Neuronal stem cell (in vitro differentiated cells): ENCODE measurements at regions not wholly inside any gene's neighbourhood (a gene's known extent, or its start where the extent isn't known, plus 50 kb on each side); places are given as distances from the start of the nearest gene placed in this dataset.

ENCODE experiments used
- DNase-seq: peaks from one replicate; pipeline ENCODE4 v3.0.0-alpha.2; 2013; ENCODE audit warnings: low spot score
- H2AFZ ChIP-seq: one replicate; pipeline ENCODE4 v1.6.1; 2013; ENCODE audit warnings: mild to moderate bottlenecking, low read length, inconsistent platforms
- H2AK5ac ChIP-seq: 2 replicates; pipeline ENCODE4 v1.6.1; 2013; ENCODE audit warnings: low read depth, mild to moderate bottlenecking, inconsistent platforms, low read length, moderate library complexity, mixed read lengths
- H2BK120ac ChIP-seq: 2 replicates; pipeline ENCODE4 v1.6.1; 2013; ENCODE audit warnings: low read depth, mild to moderate bottlenecking, inconsistent platforms, low read length, moderate library complexity, mixed read lengths
- H2BK12ac ChIP-seq: one replicate; pipeline ENCODE4 v1.6.1; 2013; ENCODE audit warnings: low read length, inconsistent platforms
- H2BK15ac ChIP-seq: 2 replicates; pipeline ENCODE4 v1.6.1; 2013; ENCODE audit warnings: mild to moderate bottlenecking, low read length, inconsistent platforms, mixed read lengths
- H2BK5ac ChIP-seq: one replicate; pipeline ENCODE4 v1.6.1; 2013; ENCODE audit warnings: inconsistent platforms, mild to moderate bottlenecking, low read length, moderate library complexity
- H3K14ac ChIP-seq: one replicate; pipeline ENCODE4 v1.6.1; 2013; ENCODE audit warnings: low read length, inconsistent platforms
- H3K18ac ChIP-seq: 2 replicates; pipeline ENCODE4 v1.6.1; 2013; ENCODE audit warnings: low read length, inconsistent platforms
- H3K23ac ChIP-seq: 2 replicates; pipeline ENCODE4 v1.6.1; 2013; ENCODE audit warnings: low read depth, mild to moderate bottlenecking, mixed read lengths, low read length, inconsistent platforms; ENCODE audit not compliant: poor library complexity
- H3K27ac ChIP-seq: replicated peaks from 3 replicates; pipeline ENCODE4 v1.5.1; 2013; ENCODE audit warnings: low read length, inconsistent platforms
- H3K27me3 ChIP-seq, 3 experiments: 2 replicates each; pipeline ENCODE4 v1.6.1; 2013; ENCODE audit warnings: low read length in 3 of 3, mild to moderate bottlenecking in 2 of 3, inconsistent platforms in 1 of 3, low read depth in 1 of 3, mixed read lengths in 1 of 3, moderate library complexity in 1 of 3; ENCODE audit not compliant: control insufficient read depth in 3 of 3, insufficient read depth in 3 of 3
- H3K36me3 ChIP-seq, 2 donors: replicated peaks in 1 of 2; 2 replicates each; pipeline ENCODE4 v1.6.1; 2013; ENCODE audit warnings: low read length in 2 of 2; ENCODE audit not compliant: control insufficient read depth in 2 of 2, insufficient read depth in 2 of 2
- H3K4ac ChIP-seq: 2 replicates; pipeline ENCODE4 v1.6.1; 2013; ENCODE audit warnings: inconsistent platforms, mild to moderate bottlenecking, low read length, moderate library complexity
- H3K4me1 ChIP-seq, 2 donors: 1 replicate in 1 of 2; 2 replicates in 1 of 2; pipeline ENCODE4 v1.6.1; 2013; ENCODE audit warnings: low read length in 2 of 2, low read depth in 1 of 2; ENCODE audit not compliant: control insufficient read depth in 2 of 2, insufficient read depth in 1 of 2
- H3K4me2 ChIP-seq: one replicate; pipeline ENCODE4 v1.6.1; 2013; ENCODE audit warnings: mild to moderate bottlenecking, low read length, inconsistent platforms; ENCODE audit not compliant: insufficient read depth, poor library complexity, severe bottlenecking
- H3K4me3 ChIP-seq, 2 donors: 2 replicates each; pipeline ENCODE4 v1.5.1; 2013; ENCODE audit warnings: low read length in 2 of 2, mild to moderate bottlenecking in 2 of 2, inconsistent platforms in 1 of 2, moderate library complexity in 1 of 2
- H3K79me1 ChIP-seq: one replicate; pipeline ENCODE4 v1.6.1; 2013; ENCODE audit warnings: low read depth, mild to moderate bottlenecking, inconsistent platforms, low read length, moderate library complexity
- H3K9ac ChIP-seq: one replicate; pipeline ENCODE4 v1.6.1; 2013; ENCODE audit warnings: mild to moderate bottlenecking, low read depth, low read length, inconsistent platforms; ENCODE audit not compliant: poor library complexity
- H3K9me3 ChIP-seq, 2 donors: replicated peaks in 1 of 2; 2 replicates each; pipeline versions ENCODE3 to v1.6.1; 2013; ENCODE audit warnings: low read length in 2 of 2, mild to moderate bottlenecking in 2 of 2, inconsistent platforms in 1 of 2, low read depth in 1 of 2, mixed read lengths in 1 of 2, moderate library complexity in 1 of 2; ENCODE audit not compliant: control insufficient read depth in 2 of 2, insufficient read depth in 1 of 2
- H4K8ac ChIP-seq: one replicate; pipeline ENCODE4 v1.6.1; 2013; ENCODE audit warnings: low read depth, mild to moderate bottlenecking, inconsistent platforms, low read length, moderate library complexity
- H4K91ac ChIP-seq: one replicate; pipeline ENCODE4 v1.6.1; 2013; ENCODE audit warnings: low read length, low read depth, mild to moderate bottlenecking, inconsistent platforms; ENCODE audit not compliant: poor library complexity
- WGBS, 2 donors: extraction: QIAGEN DNeasy Blood & Tissue Kit; methylation state at CpG; one replicate each; pipeline ENCODE4 v1.1.7; 2013; ENCODE audit warnings: missing lambda C conversion rate in 2 of 2, mixed read lengths in 1 of 2; ENCODE audit not compliant: insufficient read length in 2 of 2, insufficient replicate concordance in 1 of 2; ENCODE audit errors: extremely low coverage in 2 of 2; 5-methylcytosine and 5-hydroxymethylcytosine counted together

DNA sequence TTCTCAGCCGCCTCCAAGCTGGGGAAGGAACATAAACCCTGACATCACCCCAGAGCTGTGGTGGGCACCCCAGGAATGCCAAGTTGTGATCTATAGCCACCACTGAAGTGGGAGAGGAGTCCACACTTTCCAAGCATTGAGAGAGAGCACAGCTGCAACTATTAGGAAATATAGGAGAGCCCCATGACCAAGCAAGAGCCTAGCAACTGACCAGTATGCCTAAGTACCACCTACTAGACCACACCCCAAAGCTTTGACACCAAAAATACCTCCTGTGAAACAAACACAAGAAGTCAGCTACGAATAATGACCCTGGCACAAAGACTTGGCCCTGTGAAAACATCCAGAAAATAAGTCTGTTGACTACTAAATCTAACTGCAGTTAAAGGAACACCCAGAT lies 804.1 kb upstream of the IGFBP3 start:
- H4K91ac ChIP-seq, result no peak overlapping the region
- no peak overlapping the region for H2BK12ac ChIP-seq
- no peak overlapping the region for H3K14ac ChIP-seq
- H2AFZ ChIP-seq, result no peak overlapping the region
- no peak overlapping the region for H3K27ac ChIP-seq
- no peaks in the 10 kb centered on the region for H3K36me3 ChIP-seq
- no peak overlapping the region for H3K23ac ChIP-seq
- H2AK5ac ChIP-seq, result no peak overlapping the region
- no peak for DNase-seq
- H3K27me3 ChIP-seq, result no peaks in the 10 kb centered on the region
- peaks cover 0 to 3% of the 10 kb centered on the region in 2 donors for H3K9me3 ChIP-seq
- no peak overlapping the region for H4K8ac ChIP-seq
- H3K18ac ChIP-seq, result no peak overlapping the region
- no peak overlapping the region for H2BK15ac ChIP-seq
- H2BK120ac ChIP-seq, result no peak overlapping the region
- no peak overlapping the region for H3K4me2 ChIP-seq
- no peaks in the 10 kb centered on the region for H3K79me1 ChIP-seq
- H3K4me1 ChIP-seq, result no peaks in the 10 kb centered on the region
- H3K9ac ChIP-seq, result no peak overlapping the region
- no CpG with 5 or more reads among the region's 2 CpGs for WGBS, 2 donors
- H3K4me3 ChIP-seq, result no peak overlapping the region
- no peak overlapping the region for H2BK5ac ChIP-seq
- no peak overlapping the region for H3K4ac ChIP-seq

DNA sequence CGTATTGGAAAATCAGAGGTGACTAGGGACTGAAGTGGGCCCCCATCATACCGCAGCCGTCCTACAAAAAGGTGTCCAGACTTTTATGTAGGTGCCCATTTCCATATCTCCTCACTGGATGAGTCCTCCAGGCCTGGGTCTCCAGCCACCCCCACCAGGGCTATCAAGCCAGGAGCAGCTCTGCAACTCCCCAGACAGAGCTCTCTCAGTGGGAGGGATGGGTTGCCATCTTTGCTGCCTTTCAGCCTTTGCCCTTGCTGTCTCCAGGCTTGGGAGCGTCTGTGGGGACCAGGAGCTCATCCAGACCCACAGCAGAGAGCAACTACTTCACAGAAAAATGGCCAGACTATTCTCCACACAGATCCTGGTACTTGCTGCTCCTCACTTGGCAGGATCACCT lies 802.7 kb upstream of the IGFBP3 start:
- H4K8ac ChIP-seq, result no peak overlapping the region

DNA sequence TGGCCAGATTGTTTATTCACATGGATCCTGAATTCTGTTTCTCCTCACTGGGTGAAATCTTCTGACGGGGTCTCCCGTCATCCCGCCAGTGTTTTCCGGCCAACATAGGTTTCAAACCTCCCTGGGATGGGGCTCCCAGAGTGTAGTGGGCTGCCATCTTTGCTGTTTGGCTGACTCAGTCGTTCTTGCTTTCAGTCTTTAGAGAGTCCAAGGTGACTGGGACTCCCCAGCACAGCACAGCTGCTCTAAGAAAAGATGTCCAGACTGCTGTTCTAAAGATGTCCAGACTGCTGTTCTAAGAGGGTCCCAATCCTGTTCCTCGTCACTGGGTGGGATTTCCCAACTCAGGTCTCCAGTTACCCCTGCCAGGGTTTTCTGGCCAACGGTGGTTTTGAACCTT lies 801.9 kb upstream of the IGFBP3 start:
- Histone ChIP-seq H3K9me3 (peaks cover 0 to 3% of the 10 kb centered on the region in 2 donors), H3K36me3 (no peaks in the 10 kb centered on the region), H3K14ac (no peak overlapping the region), H3K27me3 (no peaks in the 10 kb centered on the region), H3K79me1 (no peaks in the 10 kb centered on the region), H3K9ac (no peak overlapping the region), H3K23ac (no peak overlapping the region), H3K18ac (no peak overlapping the region), H3K4me1 (no peaks in the 10 kb centered on the region), H3K4me3 (no peak overlapping the region), H2BK12ac (no peak overlapping the region), H2BK120ac (no peak overlapping the region), H2AFZ (no peak overlapping the region), H3K4ac (no peak overlapping the region), H3K4me2 (no peak overlapping the region), H2BK5ac (no peak overlapping the region), H2BK15ac (no peak overlapping the region), H4K8ac (no peak overlapping the region), H3K27ac (no peak overlapping the region), H4K91ac (no peak overlapping the region), H2AK5ac (no peak overlapping the region)
- DNase-seq, result no peak
- WGBS, 2 donors, result no CpG with 5 or more reads among the region's 7 CpGs

More for the DNA sequence above, 802.7 kb upstream of the IGFBP3 start:
- Histone ChIP-seq H2BK5ac (peak overlapping the region; percentile 7), H3K4me3 (no peak overlapping the region), H3K27ac (no peak overlapping the region), H3K14ac (no peak overlapping the region), H3K36me3 (no peaks in the 10 kb centered on the region), H4K91ac (no peak overlapping the region), H3K79me1 (no peaks in the 10 kb centered on the region), H3K4me2 (no peak overlapping the region), H3K4me1 (no peaks in the 10 kb centered on the region), H2AFZ (no peak overlapping the region), H3K9ac (no peak overlapping the region), H2AK5ac (no peak overlapping the region), H3K4ac (no peak overlapping the region), H3K27me3 (no peaks in the 10 kb centered on the region), H3K18ac (no peak overlapping the region), H2BK12ac (no peak overlapping the region), H3K9me3 (peaks cover 0 to 3% of the 10 kb centered on the region in 2 donors), H2BK15ac (no peak overlapping the region), H3K23ac (no peak overlapping the region), H2BK120ac (no peak overlapping the region)
- WGBS, 2 donors, result no CpG with 5 or more reads among the region's 4 CpGs
- no peak for DNase-seq

DNA sequence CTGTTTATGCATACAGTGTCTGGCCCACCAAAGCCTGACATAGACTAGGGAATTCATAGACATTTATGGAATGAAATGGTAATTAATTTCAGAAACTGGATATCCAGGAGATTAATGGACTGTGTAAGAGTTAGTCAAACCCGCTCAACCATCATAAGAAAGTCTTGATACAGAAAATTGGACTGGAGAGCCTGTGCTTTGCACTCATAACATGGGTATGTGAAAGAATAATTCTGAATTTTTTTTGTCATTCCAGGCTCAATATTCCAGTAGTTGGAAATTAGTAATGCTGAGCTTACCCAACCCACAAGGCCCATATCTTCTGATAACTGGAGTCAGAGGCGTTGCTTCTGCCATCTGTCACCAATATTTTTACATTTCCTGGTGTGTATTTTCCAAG lies 799.7 kb upstream of the IGFBP3 start:
- Histone ChIP-seq H2AK5ac (no peak overlapping the region), H3K79me1 (no peaks in the 10 kb centered on the region), H3K36me3 (no peaks in the 10 kb centered on the region), H3K4ac (no peak overlapping the region), H3K27me3 (no peaks in the 10 kb centered on the region), H3K23ac (no peak overlapping the region), H3K14ac (no peak overlapping the region), H4K91ac (no peak overlapping the region), H2BK120ac (no peak overlapping the region), H2BK15ac (no peak overlapping the region), H3K27ac (no peak overlapping the region), H3K18ac (no peak overlapping the region), H2BK5ac (no peak overlapping the region), H3K4me2 (no peak overlapping the region), H3K9me3 (peaks cover 0 to under 1% of the 10 kb centered on the region in 2 donors), H4K8ac (no peak overlapping the region), H3K4me3 (no peak overlapping the region), H2AFZ (no peak overlapping the region), H2BK12ac (no peak overlapping the region), H3K4me1 (no peaks in the 10 kb centered on the region), H3K9ac (no peak overlapping the region)
- WGBS, 2 donors, result no CpG with 5 or more reads among the region's 2 CpGs
- DNase-seq, result no peak
